ENCODE measurements at regions not wholly inside any gene's neighbourhood (a gene's known extent, or its start where the extent isn't known, plus 50 kb on each side); places are given as distances from the start of the nearest gene placed in this dataset.

DNA sequence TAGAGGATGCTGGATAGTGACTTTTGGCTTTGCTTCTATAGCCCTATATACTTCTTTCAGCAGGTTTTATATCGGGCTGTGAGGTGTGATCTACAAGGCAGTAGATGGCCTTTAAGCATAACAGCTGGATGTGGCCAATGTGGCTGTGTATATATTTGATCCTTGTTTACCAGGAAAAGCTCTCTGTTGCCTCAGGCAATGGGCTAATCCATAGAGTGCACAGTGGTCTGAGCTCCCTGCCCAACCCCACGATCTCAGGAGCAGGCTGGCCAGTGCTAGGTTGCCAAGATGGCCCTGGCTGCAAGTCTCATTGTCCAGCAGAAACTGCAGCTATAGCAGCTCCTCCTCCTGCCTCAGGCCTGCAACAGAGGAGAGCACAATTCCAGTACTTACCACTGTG is 72.3 kb upstream of the SPHKAP start:
- 67 to 92% (median 70%) methylated on average over 1 to 2 of the region's 2 CpGs for WGBS, 4 donors

GRCh38 chr2:228247335-228247734 is 65.8 kb upstream of the SPHKAP start:
- 86 to 97% (median 91%) methylated on average over 2 of the region's 2 CpGs for WGBS, 4 donors
- DNase-seq = no peak
- Histone ChIP-seq H3K27me3 (no peaks in the 10 kb centered on the region), H3K9me3 (replicated peaks in 1 of 3) (no peaks in the 10 kb centered on the region), H3K4me1 (replicated peaks in 1 of 2) (no peaks in the 10 kb centered on the region), H3K4me3 (no peak overlapping the region), H3K27ac (no peak overlapping the region), H3K36me3 (replicated peaks in 1 of 2) (no peaks in the 10 kb centered on the region)
- intact Hi-C loops (cut with DNase I) = no loop called here
- TF ChIP-seq POLR2A (IDR thresholded peaks at IDR 0.05) = no peak
- TF ChIP-seq, protein P1, sequence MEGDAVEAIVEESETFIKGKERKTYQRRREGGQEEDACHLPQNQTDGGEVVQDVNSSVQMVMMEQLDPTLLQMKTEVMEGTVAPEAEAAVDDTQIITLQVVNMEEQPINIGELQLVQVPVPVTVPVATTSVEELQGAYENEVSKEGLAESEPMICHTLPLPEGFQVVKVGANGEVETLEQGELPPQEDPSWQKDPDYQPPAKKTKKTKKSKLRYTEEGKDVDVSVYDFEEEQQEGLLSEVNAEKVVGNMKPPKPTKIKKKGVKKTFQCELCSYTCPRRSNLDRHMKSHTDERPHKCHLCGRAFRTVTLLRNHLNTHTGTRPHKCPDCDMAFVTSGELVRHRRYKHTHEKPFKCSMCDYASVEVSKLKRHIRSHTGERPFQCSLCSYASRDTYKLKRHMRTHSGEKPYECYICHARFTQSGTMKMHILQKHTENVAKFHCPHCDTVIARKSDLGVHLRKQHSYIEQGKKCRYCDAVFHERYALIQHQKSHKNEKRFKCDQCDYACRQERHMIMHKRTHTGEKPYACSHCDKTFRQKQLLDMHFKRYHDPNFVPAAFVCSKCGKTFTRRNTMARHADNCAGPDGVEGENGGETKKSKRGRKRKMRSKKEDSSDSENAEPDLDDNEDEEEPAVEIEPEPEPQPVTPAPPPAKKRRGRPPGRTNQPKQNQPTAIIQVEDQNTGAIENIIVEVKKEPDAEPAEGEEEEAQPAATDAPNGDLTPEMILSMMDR (IDR thresholded peaks at IDR 0.05) = no peak

More for the DNA sequence above, 72.3 kb upstream of the SPHKAP start:
- H3K9me3 ChIP-seq (replicated peaks in 1 of 3) = no peaks in the 10 kb centered on the region
- TF ChIP-seq, protein P1 (IDR thresholded peaks at IDR 0.05) = no peak
- TF ChIP-seq POLR2A (IDR thresholded peaks at IDR 0.05) = no peak
- no peaks in the 10 kb centered on the region for H3K36me3 ChIP-seq (replicated peaks in 1 of 2)
- no peaks in the 10 kb centered on the region for H3K4me1 ChIP-seq (replicated peaks in 1 of 2)
- DNase-seq = no peak
- no peak overlapping the region for H3K4me3 ChIP-seq
- H3K27ac ChIP-seq = no peak overlapping the region
- intact Hi-C loops (cut with DNase I) = no loop called here
- no peaks in the 10 kb centered on the region for H3K27me3 ChIP-seq

DNA sequence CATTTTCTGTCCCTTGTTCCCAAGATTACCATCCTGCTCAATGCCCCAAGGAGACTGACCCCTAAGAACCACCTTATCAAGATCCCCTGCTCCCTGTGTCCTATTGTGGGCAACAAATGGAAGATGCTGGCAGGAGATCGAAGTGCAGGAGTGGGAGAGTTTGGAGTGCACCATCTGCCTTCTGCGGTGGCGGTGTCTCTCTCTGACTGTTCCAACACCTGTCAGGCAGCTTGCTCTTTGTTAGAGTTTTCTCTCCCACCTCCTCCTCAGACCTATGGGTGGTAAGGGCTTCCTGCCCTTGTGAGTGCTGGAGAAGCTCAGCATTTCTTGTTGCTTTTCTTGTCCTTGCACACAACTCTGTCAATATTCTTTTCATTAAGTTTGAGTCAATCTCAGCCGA is 64.1 kb upstream of the SPHKAP start:
- intact Hi-C loops (cut with DNase I) = no loop called here
- H3K4me1 ChIP-seq (replicated peaks in 1 of 2) = no peaks in the 10 kb centered on the region
- H3K9me3 ChIP-seq (replicated peaks in 1 of 3) = no peaks in the 10 kb centered on the region
- TF ChIP-seq, protein P1 (IDR thresholded peaks at IDR 0.05) = no peak
- TF ChIP-seq POLR2A (IDR thresholded peaks at IDR 0.05) = no peak
- H3K4me3 ChIP-seq = no peak overlapping the region
- H3K27ac ChIP-seq = no peak overlapping the region
- DNase-seq = no peak
- no peaks in the 10 kb centered on the region for H3K27me3 ChIP-seq
- 88 to 90% (median 89%) methylated on average over 4 of the region's 4 CpGs for WGBS, 4 donors
- H3K36me3 ChIP-seq (replicated peaks in 1 of 2) = no peaks in the 10 kb centered on the region

GRCh38 chr2:228242591-228242990 is 61.1 kb upstream of the SPHKAP start:
- no peaks in the 10 kb centered on the region for H3K36me3 ChIP-seq (replicated peaks in 1 of 2)
- WGBS, 4 donors = 87 to 100% (median 97%) methylated on average over 1 of the region's 1 CpG
- intact Hi-C loops (cut with DNase I) = no loop called here

More at GRCh38 chr2:228242591-228242990, 61.1 kb upstream of the SPHKAP start:
- Histone ChIP-seq H3K4me1 (replicated peaks in 1 of 2) (no peaks in the 10 kb centered on the region), H3K27me3 (no peaks in the 10 kb centered on the region), H3K9me3 (replicated peaks in 1 of 3) (no peaks in the 10 kb centered on the region), H3K4me3 (no peak overlapping the region), H3K27ac (no peak overlapping the region)
- TF ChIP-seq, protein P1 (IDR thresholded peaks at IDR 0.05) = no peak
- TF ChIP-seq POLR2A (IDR thresholded peaks at IDR 0.05) = no peak
- no peak for DNase-seq
